ENCODE measurements at regions not wholly inside any gene's neighbourhood (a gene's known extent, or its start where the extent isn't known, plus 50 kb on each side); places are given as distances from the start of the nearest gene placed in this dataset.

GRCh38 chr1:5757187-5757805 lies 234.9 kb downstream of the NPHP4 start:
- H3K4me3 Mint-ChIP-seq, result no peak overlapping the region
- TF ChIP-seq CTCF (IDR thresholded peaks at IDR 0.05), result no peak
- H3K4me1 Mint-ChIP-seq (ENCODE audit: low read depth), result no peaks in the 10 kb centered on the region
- no peak for DNase-seq
- H3K9me3 Mint-ChIP-seq, result peaks cover 32% of the 10 kb centered on the region
- no peaks in the 10 kb centered on the region for H3K36me3 Mint-ChIP-seq (ENCODE audit: low read depth)
- H3K27me3 Mint-ChIP-seq (ENCODE audit: insufficient read depth), result peaks cover 4% of the 10 kb centered on the region
- H3K27ac Mint-ChIP-seq, result no peak overlapping the region

- no peak for DNase-seq
- TF ChIP-seq CTCF (IDR thresholded peaks at IDR 0.05), result no peak
- Mint-ChIP-seq H3K4me3 (no peak overlapping the region), H3K4me1 (ENCODE audit: low read depth) (no peaks in the 10 kb centered on the region), H3K27ac (no peak overlapping the region), H3K27me3 (ENCODE audit: insufficient read depth) (peaks cover 4% of the 10 kb centered on the region), H3K36me3 (ENCODE audit: low read depth) (no peaks in the 10 kb centered on the region), H3K9me3 (peaks cover 28% of the 10 kb centered on the region)
Observed at GRCh38 chr1:5756434-5757186, 235.6 kb downstream of the NPHP4 start.

- H3K9me3 Mint-ChIP-seq, result peaks cover 31% of the 10 kb centered on the region
- no peaks in the 10 kb centered on the region for H3K36me3 Mint-ChIP-seq (ENCODE audit: low read depth)
- peaks cover 6% of the 10 kb centered on the region for H3K27me3 Mint-ChIP-seq (ENCODE audit: insufficient read depth)
- no peak for TF ChIP-seq CTCF (IDR thresholded peaks at IDR 0.05)
- H3K27ac Mint-ChIP-seq, result no peak overlapping the region
- no peak overlapping the region for H3K4me3 Mint-ChIP-seq
- no peak for DNase-seq
- H3K4me1 Mint-ChIP-seq (ENCODE audit: low read depth), result no peaks in the 10 kb centered on the region
Observed at GRCh38 chr1:5755552-5756125, 236.6 kb downstream of the NPHP4 start.

- no peaks in the 10 kb centered on the region; the same call in 1 of the 2 replicates for H3K36me3 Mint-ChIP-seq (ENCODE audit: low read depth)
Observed at GRCh38 chr1:5754817-5755551, 237.2 kb downstream of the NPHP4 start.

More at GRCh38 chr1:5754817-5755551, 237.2 kb downstream of the NPHP4 start:
- TF ChIP-seq CTCF (IDR thresholded peaks at IDR 0.05), result no peak
- Mint-ChIP-seq H3K9me3 (peaks cover 31% of the 10 kb centered on the region), H3K27me3 (ENCODE audit: insufficient read depth) (peaks cover 6% of the 10 kb centered on the region), H3K4me3 (no peak overlapping the region), H3K27ac (no peak overlapping the region), H3K4me1 (ENCODE audit: low read depth) (no peaks in the 10 kb centered on the region)
- no peak for DNase-seq
